SK-N-SH treated with all-trans-retinoic acid at 6 μM for 48 hours (cell line): ENCODE measurements at regions not wholly inside any gene's neighbourhood (a gene's known extent, or its start where the extent isn't known, plus 50 kb on each side); places are given as distances from the start of the nearest gene placed in this dataset.

Experiments
- ARNTL ChIP-seq: fragments of 450-650 bp; formaldehyde crosslinking; IDR thresholded peaks from 2 replicates; pipeline ENCODE4 v1.5.0; 2020; ENCODE audit warnings: low read depth, mild to moderate bottlenecking, moderate library complexity, borderline replicate concordance
- BACH2 ChIP-seq: fragments of 250-450 bp; sonication (Bioruptor Pico); IDR thresholded peaks from 2 replicates; pipeline ENCODE4 v1.9.0; 2021; ENCODE audit warnings: mild to moderate bottlenecking, borderline replicate concordance
- SNAI2 ChIP-seq: fragments of 250-450 bp; sonication (Bioruptor Pico); IDR thresholded peaks from 2 replicates; pipeline ENCODE4 v1.5.0; 2020; ENCODE audit warnings: mild to moderate bottlenecking, moderate library complexity
- TSHZ2 ChIP-seq: fragments of 250-450 bp; sonication (Bioruptor Pico); IDR thresholded peaks from 2 replicates; pipeline ENCODE4 v1.5.0; 2020; ENCODE audit warnings: mild to moderate bottlenecking, moderate library complexity
- TF ChIP-seq, protein P1 (sequence below): fragments of 250-450 bp; sonication (Bioruptor Pico); IDR thresholded peaks from 2 replicates; pipeline ENCODE4 v1.5.1; 2020; ENCODE audit warnings: low read depth, mild to moderate bottlenecking, moderate library complexity

- TF ChIP-seq BACH2 (CRISPR knock-in tag) (no peak), TSHZ2 (CRISPR knock-in tag) (no peak), ARNTL (CRISPR knock-in tag) (no peak), SNAI2 (CRISPR knock-in tag) (no peak)
- TF ChIP-seq, protein P1, sequence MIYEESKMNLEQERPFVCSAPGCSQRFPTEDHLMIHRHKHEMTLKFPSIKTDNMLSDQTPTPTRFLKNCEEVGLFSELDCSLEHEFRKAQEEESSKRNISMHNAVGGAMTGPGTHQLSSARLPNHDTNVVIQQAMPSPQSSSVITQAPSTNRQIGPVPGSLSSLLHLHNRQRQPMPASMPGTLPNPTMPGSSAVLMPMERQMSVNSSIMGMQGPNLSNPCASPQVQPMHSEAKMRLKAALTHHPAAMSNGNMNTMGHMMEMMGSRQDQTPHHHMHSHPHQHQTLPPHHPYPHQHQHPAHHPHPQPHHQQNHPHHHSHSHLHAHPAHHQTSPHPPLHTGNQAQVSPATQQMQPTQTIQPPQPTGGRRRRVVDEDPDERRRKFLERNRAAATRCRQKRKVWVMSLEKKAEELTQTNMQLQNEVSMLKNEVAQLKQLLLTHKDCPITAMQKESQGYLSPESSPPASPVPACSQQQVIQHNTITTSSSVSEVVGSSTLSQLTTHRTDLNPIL (CRISPR knock-in tag), result no peak
These were observed 1489.4 kb downstream of the AACS start for GRCh38 chr12:126554625-126555024.
